Thoracic aorta (tissue), 2 donors: ENCODE measurements at regions not wholly inside any gene's neighbourhood (a gene's known extent, or its start where the extent isn't known, plus 50 kb on each side); places are given as distances from the start of the nearest gene placed in this dataset.

Experiments
- ATAC-seq: fragments of 150-250 bp; one replicate; pipeline ENCODE4 v1.8.0; 2017; ENCODE audit warnings: low read depth; ENCODE audit not compliant: insufficient number of reproducible peaks, low FRiP score
- DNase-seq: peaks from one replicate; pipeline ENCODE4 v3.0.0-alpha.2; 2020; ENCODE audit warnings: low spot score
- H3K27ac ChIP-seq, 2 donors: fragments of 200-600 bp; sonication (generic); 1 replicate in 1 of 2; 2 replicates in 1 of 2; pipeline ENCODE4 v1.5.1; 2016; ENCODE audit warnings: mild to moderate bottlenecking in 2 of 2, moderate library complexity in 2 of 2
- H3K27me3 ChIP-seq: fragments of 200-600 bp; sonication (generic); replicated peaks from 2 replicates; pipeline ENCODE4 v1.6.0; 2016; ENCODE audit warnings: mild to moderate bottlenecking; ENCODE audit not compliant: insufficient read depth
- H3K36me3 ChIP-seq: fragments of 200-600 bp; sonication (generic); one replicate; pipeline ENCODE4 v1.5.1; 2016
- H3K4me1 ChIP-seq, 2 donors: fragments of 200-600 bp; sonication (generic); 1 replicate in 1 of 2; 2 replicates in 1 of 2; pipeline versions ENCODE4 v1.5.1 to v1.6.0; 2016; ENCODE audit warnings: low read depth in 2 of 2, mild to moderate bottlenecking in 1 of 2; ENCODE audit not compliant: control insufficient read depth in 1 of 2
- H3K4me3 ChIP-seq: fragments of 200-600 bp; sonication (generic); 2 replicates; pipeline ENCODE4 v1.5.1; 2016; ENCODE audit warnings: mild to moderate bottlenecking
- H3K9me3 ChIP-seq: fragments of 200-600 bp; sonication (generic); 2 replicates; pipeline ENCODE4 v1.5.1; 2016
- TF ChIP-seq, protein P1 (sequence below): fragments of 200-600 bp; sonication (generic); IDR thresholded peaks from one replicate; pipeline ENCODE4 v1.5.1; 2019; ENCODE audit warnings: antibody characterized with exemption

DNA sequence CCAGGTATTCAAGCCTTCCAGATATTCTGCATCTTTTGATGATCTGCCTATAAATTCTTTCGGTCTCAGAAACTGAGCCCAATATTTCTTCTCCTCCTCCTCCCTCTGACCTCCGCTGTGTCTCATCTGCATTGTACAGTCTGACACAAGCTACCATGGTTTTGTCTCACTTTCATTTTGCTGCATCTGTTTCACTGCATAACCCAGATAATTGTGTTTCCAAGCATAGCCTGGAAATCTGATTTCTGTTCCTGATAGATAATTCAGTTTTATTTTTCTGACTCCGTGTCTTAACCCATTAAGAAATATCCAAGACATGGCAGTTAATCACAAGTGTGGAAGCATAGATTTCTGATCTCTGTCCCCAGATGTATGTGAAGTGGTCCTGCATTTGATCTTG, 374.2 kb upstream of the SEMA3A start:
- TF ChIP-seq, protein P1, sequence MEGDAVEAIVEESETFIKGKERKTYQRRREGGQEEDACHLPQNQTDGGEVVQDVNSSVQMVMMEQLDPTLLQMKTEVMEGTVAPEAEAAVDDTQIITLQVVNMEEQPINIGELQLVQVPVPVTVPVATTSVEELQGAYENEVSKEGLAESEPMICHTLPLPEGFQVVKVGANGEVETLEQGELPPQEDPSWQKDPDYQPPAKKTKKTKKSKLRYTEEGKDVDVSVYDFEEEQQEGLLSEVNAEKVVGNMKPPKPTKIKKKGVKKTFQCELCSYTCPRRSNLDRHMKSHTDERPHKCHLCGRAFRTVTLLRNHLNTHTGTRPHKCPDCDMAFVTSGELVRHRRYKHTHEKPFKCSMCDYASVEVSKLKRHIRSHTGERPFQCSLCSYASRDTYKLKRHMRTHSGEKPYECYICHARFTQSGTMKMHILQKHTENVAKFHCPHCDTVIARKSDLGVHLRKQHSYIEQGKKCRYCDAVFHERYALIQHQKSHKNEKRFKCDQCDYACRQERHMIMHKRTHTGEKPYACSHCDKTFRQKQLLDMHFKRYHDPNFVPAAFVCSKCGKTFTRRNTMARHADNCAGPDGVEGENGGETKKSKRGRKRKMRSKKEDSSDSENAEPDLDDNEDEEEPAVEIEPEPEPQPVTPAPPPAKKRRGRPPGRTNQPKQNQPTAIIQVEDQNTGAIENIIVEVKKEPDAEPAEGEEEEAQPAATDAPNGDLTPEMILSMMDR = no peak
- DNase-seq (no peak), ATAC-seq (no peak)
- Histone ChIP-seq H3K4me1 (no peaks in the 10 kb centered on the region), H3K4me3 (no peak overlapping the region), H3K27ac (no peak overlapping the region), H3K9me3 (no peaks in the 10 kb centered on the region), H3K36me3 (no peaks in the 10 kb centered on the region), H3K27me3 (no peaks in the 10 kb centered on the region)

DNA sequence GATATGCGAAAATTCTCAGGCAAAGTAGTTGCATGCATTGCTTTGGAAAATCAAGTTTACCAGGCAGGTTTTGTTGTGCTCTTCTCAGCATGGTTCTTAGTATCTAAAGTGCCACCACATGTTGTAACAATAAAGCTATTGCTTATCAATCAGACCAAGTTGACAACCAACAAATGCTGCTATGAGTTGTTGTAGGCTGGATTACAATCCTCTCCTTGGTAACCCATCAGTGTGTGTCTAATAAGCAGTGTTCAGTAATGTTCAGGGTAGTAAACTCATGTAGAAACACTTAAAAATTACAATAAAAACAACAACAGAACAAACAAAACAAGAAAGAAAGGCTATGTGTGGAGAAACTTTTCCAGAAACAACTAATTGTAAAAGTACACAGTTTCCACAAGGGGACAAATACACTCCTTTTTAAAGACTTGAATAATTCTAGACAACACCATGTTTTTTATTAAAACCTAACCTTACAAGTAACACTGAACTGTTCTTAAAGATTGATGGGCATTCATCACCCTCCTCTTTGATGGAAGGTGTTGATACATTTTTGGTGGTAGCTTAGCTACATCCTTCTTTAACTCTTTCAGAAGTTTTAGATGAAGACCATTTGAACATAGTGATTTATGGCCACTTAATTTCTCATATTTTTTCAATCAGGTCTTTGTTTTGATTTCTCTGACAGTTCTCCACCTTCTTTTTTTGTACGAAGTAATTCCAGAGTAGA, 370.9 kb upstream of the SEMA3A start:
- Histone ChIP-seq H3K4me3 (no peak overlapping the region), H3K27ac (no peak overlapping the region), H3K36me3 (no peaks in the 10 kb centered on the region), H3K27me3 (no peaks in the 10 kb centered on the region), H3K9me3 (no peaks in the 10 kb centered on the region), H3K4me1 (no peaks in the 10 kb centered on the region)
- TF ChIP-seq, protein P1 = no peak
- no peak for ATAC-seq
- DNase-seq = no peak

DNA sequence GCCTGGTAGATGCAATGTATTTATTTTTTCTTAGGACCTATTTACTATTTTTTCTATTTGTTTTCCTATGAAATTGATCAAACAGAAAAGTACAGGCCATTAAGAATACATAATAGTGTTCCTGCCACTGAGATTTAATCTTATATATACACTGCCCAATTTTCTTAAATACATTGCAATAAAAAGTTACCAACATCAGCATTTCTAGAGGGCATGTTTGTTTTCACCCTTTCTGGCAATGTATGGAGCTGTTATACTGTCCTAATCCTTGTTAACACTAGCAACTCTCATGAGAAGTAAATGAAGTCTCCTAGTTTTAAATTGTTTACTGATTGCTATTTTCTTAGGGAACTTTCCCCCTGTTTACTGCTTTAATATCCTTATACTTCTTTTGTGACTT, 359.1 kb upstream of the SEMA3A start:
- Histone ChIP-seq H3K4me3 (no peak overlapping the region), H3K36me3 (no peaks in the 10 kb centered on the region), H3K9me3 (peaks cover 14% of the 10 kb centered on the region), H3K4me1 (no peaks in the 10 kb centered on the region), H3K27ac (no peak overlapping the region), H3K27me3 (no peaks in the 10 kb centered on the region)
- TF ChIP-seq, protein P1 = no peak
- DNase-seq = no peak
- no peak for ATAC-seq

DNA sequence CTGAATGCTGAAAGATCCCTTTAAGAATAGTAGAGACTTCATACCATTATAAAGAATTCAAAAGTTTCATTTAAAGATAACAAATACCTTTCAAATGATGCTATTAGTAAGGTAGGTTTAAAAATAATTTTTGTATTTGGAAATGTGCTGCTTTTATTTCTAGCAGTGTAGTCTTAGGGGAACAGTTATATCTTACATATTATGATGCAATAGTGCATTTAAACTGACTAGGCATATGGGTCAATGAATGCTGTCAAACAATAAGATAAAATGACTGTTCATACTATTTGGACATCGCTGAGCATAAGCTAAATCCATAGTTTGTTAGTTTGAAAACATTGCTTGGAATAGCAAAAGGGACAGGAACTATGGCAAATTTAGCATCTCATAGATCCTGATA, 354.8 kb upstream of the SEMA3A start:
- no peaks in the 10 kb centered on the region for H3K27me3 ChIP-seq
- TF ChIP-seq, protein P1 = no peak
- no peaks in the 10 kb centered on the region for H3K4me1 ChIP-seq
- ATAC-seq (no peak), DNase-seq (no peak)
- no peaks in the 10 kb centered on the region for H3K36me3 ChIP-seq
- no peaks in the 10 kb centered on the region for H3K9me3 ChIP-seq
- no peak overlapping the region for H3K27ac ChIP-seq
- no peak overlapping the region for H3K4me3 ChIP-seq

DNA sequence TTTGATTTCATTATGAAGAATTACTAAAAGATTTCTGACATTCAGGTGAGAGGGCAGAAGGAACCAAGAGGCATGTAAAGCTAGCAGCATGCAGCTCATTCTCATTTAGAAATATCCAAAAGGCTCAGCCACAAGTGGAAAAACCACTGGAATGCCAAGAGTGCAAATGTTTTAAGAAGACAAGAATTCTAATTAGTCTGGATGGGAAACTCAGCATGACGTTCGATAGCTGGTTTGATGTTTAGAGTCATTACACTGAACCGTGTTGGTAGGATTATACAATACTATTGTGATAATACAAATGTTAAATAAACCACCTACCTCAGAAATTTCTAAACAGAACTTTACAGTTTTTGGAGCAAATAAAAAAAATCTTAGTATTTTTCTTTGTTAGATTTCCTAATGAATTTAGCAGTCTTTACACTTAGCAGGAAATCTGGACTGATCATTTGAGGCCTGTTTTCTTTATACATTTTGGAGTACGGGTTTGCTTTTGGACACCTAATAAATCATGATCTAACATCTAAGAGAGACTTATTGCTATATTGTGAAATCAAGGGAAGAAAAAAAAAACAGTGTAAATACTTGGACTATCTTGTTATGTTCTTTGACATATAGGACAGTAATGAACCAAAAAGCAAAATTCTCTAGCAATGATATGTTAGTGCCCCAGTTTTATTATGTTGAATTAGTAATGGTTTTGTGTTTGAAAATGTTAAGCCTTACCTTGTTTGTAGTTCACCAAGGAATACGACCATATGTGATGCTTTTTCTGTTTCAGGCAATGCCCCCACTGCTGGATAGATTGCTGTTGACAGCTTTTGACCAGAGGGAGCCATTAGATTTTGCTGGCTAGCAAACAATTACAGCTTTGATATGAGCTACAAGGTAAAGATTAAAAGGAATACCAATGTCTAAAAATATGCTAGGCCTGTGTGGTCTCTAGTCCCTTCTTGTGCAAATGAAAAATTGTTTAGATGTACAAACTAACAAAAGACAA, 354.1 kb upstream of the SEMA3A start:
- no peak overlapping the region for H3K27ac ChIP-seq
- H3K4me1 ChIP-seq = no peaks in the 10 kb centered on the region
- H3K4me3 ChIP-seq = no peak overlapping the region
- TF ChIP-seq, protein P1 = no peak
- no peaks in the 10 kb centered on the region for H3K36me3 ChIP-seq
- H3K27me3 ChIP-seq = no peaks in the 10 kb centered on the region
- no peaks in the 10 kb centered on the region for H3K9me3 ChIP-seq
- no peak for DNase-seq
- no peak for ATAC-seq
